GM12865 (cell line): ENCODE measurements at regions not wholly inside any gene's neighbourhood (a gene's known extent, or its start where the extent isn't known, plus 50 kb on each side); places are given as distances from the start of the nearest gene placed in this dataset.

Experiments
- DNase-seq: peaks from one replicate; pipeline ENCODE4 v3.0.0; 2010; ENCODE audit warnings: low read depth
- H3K4me3 ChIP-seq: 2 replicates; pipeline ENCODE4 v1.5.1; 2011; ENCODE audit warnings: mild to moderate bottlenecking, low read depth, low read length, control low read depth
- TF ChIP-seq, protein P1 (sequence below): IDR thresholded peaks from 2 replicates; pipeline ENCODE4 v1.5.1; 2011; ENCODE audit warnings: low read length, control low read depth, low read depth, inconsistent platforms; ENCODE audit not compliant: insufficient read depth; ENCODE audit errors: missing control alignments

DNA sequence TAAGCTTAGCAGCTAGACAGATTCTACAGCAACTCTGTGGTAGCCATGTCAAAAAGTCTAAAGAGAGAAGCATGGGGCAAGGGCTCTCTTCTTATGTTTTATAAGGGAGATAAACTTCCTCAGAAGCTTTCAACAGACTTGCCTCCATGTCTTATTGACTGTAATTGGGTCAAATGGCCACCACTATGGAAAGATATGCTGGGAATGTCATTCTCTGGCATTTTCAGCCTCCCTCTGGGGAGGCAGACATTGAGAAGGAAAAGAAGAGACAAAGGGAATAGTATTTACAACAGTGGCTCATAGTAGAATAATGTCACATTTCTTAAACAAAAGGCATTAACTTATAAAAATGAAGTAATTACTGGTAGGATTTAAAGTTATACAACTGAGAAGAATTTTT is 1964.5 kb upstream of the PIK3C3 start:
- no peak for DNase-seq
- TF ChIP-seq, protein P1, sequence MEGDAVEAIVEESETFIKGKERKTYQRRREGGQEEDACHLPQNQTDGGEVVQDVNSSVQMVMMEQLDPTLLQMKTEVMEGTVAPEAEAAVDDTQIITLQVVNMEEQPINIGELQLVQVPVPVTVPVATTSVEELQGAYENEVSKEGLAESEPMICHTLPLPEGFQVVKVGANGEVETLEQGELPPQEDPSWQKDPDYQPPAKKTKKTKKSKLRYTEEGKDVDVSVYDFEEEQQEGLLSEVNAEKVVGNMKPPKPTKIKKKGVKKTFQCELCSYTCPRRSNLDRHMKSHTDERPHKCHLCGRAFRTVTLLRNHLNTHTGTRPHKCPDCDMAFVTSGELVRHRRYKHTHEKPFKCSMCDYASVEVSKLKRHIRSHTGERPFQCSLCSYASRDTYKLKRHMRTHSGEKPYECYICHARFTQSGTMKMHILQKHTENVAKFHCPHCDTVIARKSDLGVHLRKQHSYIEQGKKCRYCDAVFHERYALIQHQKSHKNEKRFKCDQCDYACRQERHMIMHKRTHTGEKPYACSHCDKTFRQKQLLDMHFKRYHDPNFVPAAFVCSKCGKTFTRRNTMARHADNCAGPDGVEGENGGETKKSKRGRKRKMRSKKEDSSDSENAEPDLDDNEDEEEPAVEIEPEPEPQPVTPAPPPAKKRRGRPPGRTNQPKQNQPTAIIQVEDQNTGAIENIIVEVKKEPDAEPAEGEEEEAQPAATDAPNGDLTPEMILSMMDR: no peak
- no peak overlapping the region for H3K4me3 ChIP-seq

DNA sequence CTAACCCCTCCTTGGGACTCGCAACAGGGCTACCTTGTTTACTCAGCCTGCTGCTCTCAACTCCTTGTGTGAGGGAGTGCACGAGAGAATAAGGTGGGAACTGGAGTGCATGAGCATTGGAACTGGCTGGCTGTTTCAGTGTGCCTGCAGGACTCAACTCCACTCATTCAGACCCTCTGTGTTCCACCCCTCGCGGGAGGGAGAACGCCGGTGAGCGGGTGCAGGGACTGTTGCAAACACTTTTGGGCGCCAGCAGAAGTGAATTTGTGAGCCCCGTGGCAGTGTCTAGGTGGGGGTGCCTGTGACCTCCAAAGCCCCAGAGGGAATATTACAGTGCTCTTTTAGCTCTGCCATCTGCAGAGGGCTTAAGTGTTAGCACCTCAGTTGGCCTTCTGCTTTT is 1978.3 kb upstream of the PIK3C3 start:
- no peak overlapping the region for H3K4me3 ChIP-seq
- no peak for DNase-seq
- TF ChIP-seq, protein P1: no peak

DNA sequence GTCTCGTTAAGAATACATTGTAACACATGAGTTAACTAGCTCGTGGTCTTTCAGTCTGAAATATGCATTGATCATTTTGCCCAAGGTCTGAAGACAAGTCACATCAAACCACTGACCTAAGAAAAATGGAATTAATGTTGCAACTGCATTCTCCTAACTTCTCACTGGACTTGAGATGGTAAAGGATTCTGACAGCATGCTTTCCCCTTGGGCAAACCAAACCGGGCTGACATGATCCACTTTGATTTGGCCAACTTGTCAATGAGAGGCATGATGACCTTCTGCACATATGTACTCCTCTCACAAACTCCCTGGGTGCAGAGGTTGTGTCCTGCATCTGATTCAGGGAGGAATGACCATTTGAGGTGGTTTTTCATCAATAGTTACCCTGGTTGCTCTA is 1982.5 kb upstream of the PIK3C3 start:
- TF ChIP-seq, protein P1: no peak
- DNase-seq: no peak
- no peak overlapping the region for H3K4me3 ChIP-seq

DNA sequence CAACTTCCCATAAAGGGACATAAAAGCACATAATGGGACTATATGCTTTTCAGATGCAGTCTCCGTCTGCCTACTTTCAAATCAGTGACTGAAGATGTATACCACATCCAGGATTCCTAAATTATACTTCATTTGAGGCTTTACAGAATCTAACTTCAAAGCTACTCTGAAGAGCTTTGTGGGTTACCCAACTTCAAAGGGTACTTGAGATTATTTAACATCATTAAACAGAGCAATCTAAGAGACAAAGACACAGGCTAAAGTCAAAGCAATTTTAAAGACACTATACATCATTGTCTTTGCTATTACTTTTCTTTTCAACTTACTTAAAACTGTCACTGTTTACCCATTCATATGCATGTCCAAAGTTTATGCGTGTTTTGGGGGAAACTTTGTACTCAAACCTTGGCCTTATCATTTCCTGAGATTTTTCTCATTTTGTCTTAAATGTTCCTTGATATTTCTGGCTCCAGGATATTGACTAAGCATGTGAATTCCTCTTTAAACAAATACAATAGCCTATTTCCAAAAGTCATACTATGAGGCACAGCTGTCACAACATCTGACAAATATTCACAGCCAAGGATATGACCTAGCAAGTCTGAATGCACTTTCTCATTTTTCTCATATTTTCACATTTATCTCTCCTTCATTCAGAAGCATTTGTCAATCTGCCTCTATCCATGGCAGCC is 1985.1 kb upstream of the PIK3C3 start:
- TF ChIP-seq, protein P1: no peak
- DNase-seq: no peak
- no peak overlapping the region for H3K4me3 ChIP-seq

DNA sequence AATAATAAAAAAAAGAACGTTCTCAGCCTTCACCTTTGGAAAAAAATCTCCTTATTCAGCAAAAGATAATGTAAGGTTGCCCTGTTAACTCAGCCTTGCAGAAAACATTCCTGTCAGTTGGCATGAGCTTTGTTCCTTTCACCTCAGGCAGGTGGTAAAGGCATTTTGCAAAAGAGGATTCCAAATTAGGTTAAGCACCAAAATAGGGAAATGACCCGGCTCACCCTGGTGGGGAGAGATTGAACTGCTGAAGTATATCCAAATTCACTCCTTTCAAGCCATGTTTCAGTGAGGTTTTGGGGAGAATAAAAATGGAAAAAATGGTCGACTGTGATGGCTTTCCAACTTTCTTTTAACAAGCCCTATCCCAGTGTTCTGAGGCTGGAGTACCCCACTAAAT is 1988.8 kb upstream of the PIK3C3 start:
- no peak for DNase-seq
- TF ChIP-seq, protein P1: no peak
- no peak overlapping the region for H3K4me3 ChIP-seq

DNA sequence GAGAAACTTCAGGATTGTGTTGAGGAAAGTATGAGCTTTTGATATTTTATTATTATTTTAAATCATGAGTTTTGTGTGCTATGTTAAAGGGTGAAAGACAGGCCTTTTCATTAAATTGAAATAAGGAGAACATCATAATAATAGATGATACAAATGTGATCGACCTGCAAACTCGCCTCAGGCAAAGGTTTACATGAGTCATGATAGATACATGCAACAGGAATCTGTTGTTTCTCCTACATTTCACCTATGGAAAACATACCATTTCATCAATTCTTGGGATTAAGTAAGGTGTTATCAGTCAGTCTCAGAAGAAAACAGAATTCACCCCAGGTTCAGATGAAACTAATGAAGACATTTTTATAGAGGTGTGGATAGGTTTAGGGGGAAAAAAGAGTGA is 1992.5 kb upstream of the PIK3C3 start:
- no peak overlapping the region for H3K4me3 ChIP-seq
- TF ChIP-seq, protein P1: no peak
- DNase-seq: no peak

DNA sequence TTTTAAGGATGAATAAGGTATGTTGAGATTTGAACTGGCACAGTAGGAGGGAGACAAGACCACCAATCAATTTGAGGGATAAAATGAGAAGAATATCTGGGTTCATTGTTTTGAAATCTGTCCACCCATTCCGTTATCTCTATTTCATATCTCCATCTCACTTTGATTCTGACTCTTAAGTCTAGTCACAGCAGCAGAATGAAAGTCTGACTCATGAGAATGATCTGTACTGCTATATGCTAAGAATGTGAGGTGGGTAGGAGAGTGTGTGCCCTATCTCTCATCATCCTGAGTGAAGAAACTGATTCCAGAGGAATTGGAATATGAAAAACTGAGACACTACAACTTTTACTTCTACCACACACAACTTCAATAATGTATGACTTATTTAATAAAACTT is 1994.5 kb upstream of the PIK3C3 start:
- TF ChIP-seq, protein P1: no peak
- DNase-seq: no peak
- no peak overlapping the region for H3K4me3 ChIP-seq
